Muscle of leg (tissue), 3 donors: ENCODE measurements at regions not wholly inside any gene's neighbourhood (a gene's known extent, or its start where the extent isn't known, plus 50 kb on each side); places are given as distances from the start of the nearest gene placed in this dataset.
A peak's percentile ranks its signal among the peaks of the same experiment; 100 is the strongest.

Experiments used
- DNase-seq: peaks from one replicate; pipeline ENCODE4 v3.0.0; 2013
- H3K27ac ChIP-seq: one replicate; pipeline ENCODE4 v1.5.1; 2013; ENCODE audit warnings: mild to moderate bottlenecking, low read length, control low read depth
- H3K27me3 ChIP-seq: one replicate; pipeline ENCODE4 v1.6.1; 2013; ENCODE audit warnings: low read length; ENCODE audit not compliant: control insufficient read depth, insufficient read depth
- H3K36me3 ChIP-seq: one replicate; pipeline ENCODE4 v1.6.1; 2013; ENCODE audit warnings: low read length; ENCODE audit not compliant: control insufficient read depth, insufficient read depth
- H3K4me1 ChIP-seq: one replicate; pipeline ENCODE4 v1.6.1; 2013; ENCODE audit warnings: low read length; ENCODE audit not compliant: control insufficient read depth, insufficient read depth
- H3K4me3 ChIP-seq: one replicate; pipeline ENCODE4 v1.5.1; 2013; ENCODE audit warnings: low read length, control low read depth
- H3K9me3 ChIP-seq: replicated peaks from 2 replicates; pipeline ENCODE4 v1.6.1; 2013; ENCODE audit warnings: low read depth, low read length; ENCODE audit not compliant: control insufficient read depth
- WGBS: methylation state at CpG from one replicate; pipeline ENCODE4 v1.1.5; 2013; ENCODE audit warnings: missing lambda C conversion rate; ENCODE audit not compliant: insufficient coverage; 5-methylcytosine and 5-hydroxymethylcytosine counted together

DNA sequence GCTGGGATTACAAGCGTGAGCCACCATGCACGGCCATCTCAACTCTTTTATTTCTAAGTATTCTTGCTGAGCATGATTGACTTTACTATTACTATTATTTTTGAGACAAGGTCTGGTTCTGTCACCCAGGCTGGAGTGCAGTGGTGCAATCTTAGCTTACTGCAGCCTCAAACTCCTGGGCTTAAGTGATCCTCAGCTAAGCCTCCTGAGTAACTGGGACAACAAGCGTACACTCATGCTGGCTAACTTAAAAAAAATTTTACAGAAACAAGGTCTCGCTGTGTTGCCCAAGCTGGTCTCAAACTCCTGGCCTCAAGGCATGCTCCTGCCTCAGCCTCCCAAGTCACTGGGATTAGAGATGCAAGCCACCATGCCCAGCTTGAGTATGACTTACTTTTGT is 443.7 kb downstream of the ARHGEF28 start:
- WGBS, result 100% methylated on average over 1 of the region's 4 CpGs
- Histone ChIP-seq H3K36me3 (no peaks in the 10 kb centered on the region), H3K27ac (no peak overlapping the region), H3K9me3 (no peaks in the 10 kb centered on the region), H3K27me3 (no peaks in the 10 kb centered on the region), H3K4me1 (peaks cover 7% of the 10 kb centered on the region), H3K4me3 (no peak overlapping the region)
- no peak for DNase-seq

DNA sequence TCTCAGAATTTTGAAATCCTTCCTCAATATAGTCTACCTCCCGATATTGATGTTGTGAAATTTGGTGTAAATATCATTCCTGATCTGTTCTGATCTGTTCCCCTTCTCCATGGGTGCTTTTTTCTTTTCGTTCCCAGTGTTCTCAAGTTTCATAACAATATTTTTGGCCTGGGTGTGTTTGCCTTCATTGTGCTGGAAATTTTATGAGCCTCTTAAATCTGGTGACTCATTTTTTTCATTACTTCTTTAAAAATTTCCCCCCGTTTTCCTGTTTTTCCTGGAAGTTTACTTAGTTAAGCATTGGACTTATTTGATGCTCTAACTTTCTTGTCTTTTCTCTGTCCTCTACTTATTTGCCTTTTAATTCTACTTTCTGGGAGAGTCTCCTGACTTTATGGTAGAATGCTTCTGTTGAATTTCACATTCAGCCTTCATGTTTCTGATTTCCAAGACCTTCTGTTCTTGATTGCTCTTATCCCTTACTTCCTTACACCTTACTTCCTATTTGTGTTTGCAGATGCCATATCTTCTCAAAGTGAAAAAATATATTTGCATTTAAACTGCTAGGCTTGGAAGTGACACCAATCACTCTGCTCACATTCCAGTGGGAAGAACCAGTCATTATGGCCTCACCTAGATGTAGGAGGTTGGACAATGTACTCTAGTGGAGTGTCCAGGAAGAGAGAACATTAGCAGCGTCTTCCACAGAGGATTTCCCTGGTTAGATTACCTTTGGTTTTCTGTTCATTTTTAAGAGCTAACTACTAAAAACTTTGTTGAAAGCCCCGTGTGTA is 441.9 kb downstream of the ARHGEF28 start:
- no peaks in the 10 kb centered on the region for H3K36me3 ChIP-seq
- no CpG with 5 or more reads among the region's 5 CpGs for WGBS
- H3K4me3 ChIP-seq, result no peak overlapping the region
- no peak overlapping the region for H3K27ac ChIP-seq
- no peaks in the 10 kb centered on the region for H3K9me3 ChIP-seq
- H3K27me3 ChIP-seq, result no peaks in the 10 kb centered on the region
- H3K4me1 ChIP-seq, result peaks cover 4% of the 10 kb centered on the region
- DNase-seq, result peak; percentile 57

DNA sequence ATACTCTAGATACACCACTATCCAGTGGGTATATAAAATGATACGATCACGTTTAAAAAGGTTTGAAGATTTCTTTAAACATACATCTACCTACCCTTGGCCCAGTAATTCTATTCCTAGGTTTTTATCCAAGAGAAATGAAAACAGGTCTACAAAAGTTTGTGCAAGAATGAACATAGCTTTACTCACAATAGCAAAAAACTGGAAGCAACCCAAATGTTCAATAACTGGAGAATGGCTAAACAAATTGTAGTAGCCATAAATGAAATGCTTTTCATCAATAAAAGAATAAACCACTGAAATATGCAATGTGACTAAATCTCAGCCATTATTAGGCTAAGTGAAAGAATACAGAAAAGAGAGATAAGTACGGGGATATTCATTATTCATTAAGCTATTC is 438.9 kb downstream of the ARHGEF28 start:
- no peak for DNase-seq
- Histone ChIP-seq H3K4me3 (no peak overlapping the region), H3K4me1 (peaks cover 4% of the 10 kb centered on the region), H3K36me3 (no peaks in the 10 kb centered on the region), H3K9me3 (no peaks in the 10 kb centered on the region), H3K27me3 (no peaks in the 10 kb centered on the region), H3K27ac (no peak overlapping the region)
- no CpG with 5 or more reads among the region's 3 CpGs for WGBS

DNA sequence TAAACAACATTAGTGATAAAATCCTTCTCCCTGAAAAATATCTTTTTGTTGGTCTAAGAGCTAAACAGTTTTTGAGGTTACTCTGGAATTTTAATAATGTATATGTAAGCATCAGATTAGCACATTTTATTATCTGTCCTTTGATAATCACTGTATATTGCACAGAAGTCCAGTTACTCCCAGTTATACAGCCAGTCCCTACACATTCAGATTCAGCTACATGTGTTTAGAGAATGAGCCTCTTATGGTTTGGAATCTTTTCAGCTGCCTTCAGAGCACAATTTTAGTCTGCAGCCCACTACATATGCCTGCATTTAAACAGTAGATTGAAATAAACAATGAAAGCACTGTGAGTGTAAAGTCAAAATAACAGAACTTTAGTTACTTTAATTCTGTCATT is 438.2 kb downstream of the ARHGEF28 start:
- Histone ChIP-seq H3K4me1 (peaks cover 4% of the 10 kb centered on the region), H3K27me3 (no peaks in the 10 kb centered on the region), H3K27ac (no peak overlapping the region), H3K36me3 (no peaks in the 10 kb centered on the region), H3K9me3 (no peaks in the 10 kb centered on the region), H3K4me3 (no peak overlapping the region)
- DNase-seq, result no peak

DNA sequence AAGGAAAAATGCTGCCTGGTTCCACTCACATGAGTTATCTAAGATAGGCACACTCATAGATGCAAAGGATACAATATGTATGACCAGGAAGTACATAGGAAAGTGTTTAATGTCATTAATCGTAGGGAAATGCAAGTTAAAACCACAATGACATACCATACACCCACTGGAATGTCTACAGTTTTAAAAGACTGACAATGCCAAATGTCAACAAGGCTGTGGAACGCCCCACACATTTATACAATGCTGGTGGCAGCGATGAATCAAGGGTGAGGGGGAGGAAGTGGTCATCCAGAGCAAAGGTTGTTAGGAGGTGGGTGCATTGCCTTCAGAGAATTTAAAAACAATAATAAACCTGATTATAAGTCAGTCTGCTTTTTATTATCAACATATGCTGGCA is 437.8 kb downstream of the ARHGEF28 start:
- no peak for DNase-seq
- no peak overlapping the region for H3K4me3 ChIP-seq
- no peaks in the 10 kb centered on the region for H3K9me3 ChIP-seq
- peaks cover 4% of the 10 kb centered on the region for H3K4me1 ChIP-seq
- no peaks in the 10 kb centered on the region for H3K36me3 ChIP-seq
- H3K27me3 ChIP-seq, result no peaks in the 10 kb centered on the region
- no peak overlapping the region for H3K27ac ChIP-seq
- no CpG with 5 or more reads among the region's 3 CpGs for WGBS

DNA sequence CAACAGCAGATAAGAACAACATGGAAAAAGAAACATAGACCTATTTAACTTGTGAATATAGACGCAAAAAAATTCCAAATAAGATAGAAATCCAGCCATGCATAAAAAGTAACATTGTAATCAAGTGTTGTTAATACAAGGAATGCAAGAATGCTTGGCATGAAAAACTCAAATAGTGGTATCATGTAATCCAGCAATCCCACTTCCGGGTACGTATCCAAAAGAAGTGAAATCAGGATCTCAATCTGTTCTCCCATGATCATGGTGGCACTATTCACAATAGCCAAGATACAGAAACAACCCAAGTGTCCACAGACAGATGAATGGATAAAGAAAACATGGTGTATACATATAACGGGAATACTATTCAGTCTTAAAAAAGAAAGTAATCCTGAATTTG is 437.4 kb downstream of the ARHGEF28 start:
- no peaks in the 10 kb centered on the region for H3K9me3 ChIP-seq
- no peaks in the 10 kb centered on the region for H3K27me3 ChIP-seq
- H3K27ac ChIP-seq, result no peak overlapping the region
- H3K4me1 ChIP-seq, result peaks cover 4% of the 10 kb centered on the region
- no peak overlapping the region for H3K4me3 ChIP-seq
- WGBS, result 100% methylated on average over 1 of the region's 4 CpGs
- DNase-seq, result no peak
- H3K36me3 ChIP-seq, result no peaks in the 10 kb centered on the region

DNA sequence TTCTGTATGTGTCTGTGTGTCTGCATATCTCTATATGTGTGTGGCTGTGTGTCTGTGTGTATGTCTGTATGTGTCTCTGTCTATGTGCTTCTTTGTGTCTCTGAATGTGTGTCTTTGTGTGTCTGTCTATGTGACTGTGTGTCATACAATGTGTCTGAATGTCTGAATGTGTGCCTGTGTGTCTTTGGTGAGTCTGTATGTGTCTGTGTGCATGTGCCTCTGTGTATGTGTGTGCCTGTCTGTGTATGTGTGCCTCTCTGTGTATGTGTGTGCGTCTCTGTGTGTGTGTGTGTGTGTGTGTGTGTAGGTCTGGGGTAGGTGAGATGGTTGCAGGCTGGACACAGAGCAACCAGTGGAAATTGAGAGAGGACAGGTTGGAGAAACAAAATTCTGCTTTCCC is 435.3 kb downstream of the ARHGEF28 start:
- no peak overlapping the region for H3K4me3 ChIP-seq
- H3K27me3 ChIP-seq, result no peaks in the 10 kb centered on the region
- peaks cover 5% of the 10 kb centered on the region for H3K4me1 ChIP-seq
- no peak for DNase-seq
- no peak overlapping the region for H3K27ac ChIP-seq
- no CpG with 5 or more reads among the region's 1 CpG for WGBS
- no peaks in the 10 kb centered on the region for H3K36me3 ChIP-seq
- H3K9me3 ChIP-seq, result no peaks in the 10 kb centered on the region

DNA sequence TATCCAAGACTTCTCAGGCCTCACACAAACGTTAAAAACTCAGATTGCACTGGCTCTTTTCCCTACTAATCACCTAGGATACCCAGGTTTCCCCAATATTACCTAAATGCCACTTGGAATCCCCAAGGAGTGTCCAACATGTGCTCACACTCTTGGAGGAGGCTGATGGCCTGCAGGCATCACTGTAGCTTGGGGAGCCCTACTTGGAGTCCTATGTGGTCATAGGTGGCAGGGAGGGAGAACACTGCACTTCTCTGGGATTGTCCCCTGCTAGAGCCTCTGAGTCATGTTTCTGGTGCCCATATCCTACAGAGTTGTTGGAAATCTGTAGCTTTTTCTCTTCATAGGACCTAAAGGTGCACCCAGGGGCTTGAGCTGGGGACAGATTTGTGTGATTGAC is 433.7 kb downstream of the ARHGEF28 start:
- H3K4me1 ChIP-seq, result peaks cover 14% of the 10 kb centered on the region
- no peak overlapping the region for H3K4me3 ChIP-seq
- H3K27ac ChIP-seq, result no peak overlapping the region
- no peaks in the 10 kb centered on the region for H3K36me3 ChIP-seq
- WGBS, result 0% methylated on average over 1 of the region's 1 CpG
- H3K27me3 ChIP-seq, result no peaks in the 10 kb centered on the region
- no peak for DNase-seq
- no peaks in the 10 kb centered on the region for H3K9me3 ChIP-seq

- DNase-seq, result no peak
- Histone ChIP-seq H3K4me3 (no peak overlapping the region), H3K27ac (peak overlapping the region; percentile 49)
Observed at GRCh38 chr5:74056789-74057164, 430.8 kb downstream of the ARHGEF28 start.

DNA sequence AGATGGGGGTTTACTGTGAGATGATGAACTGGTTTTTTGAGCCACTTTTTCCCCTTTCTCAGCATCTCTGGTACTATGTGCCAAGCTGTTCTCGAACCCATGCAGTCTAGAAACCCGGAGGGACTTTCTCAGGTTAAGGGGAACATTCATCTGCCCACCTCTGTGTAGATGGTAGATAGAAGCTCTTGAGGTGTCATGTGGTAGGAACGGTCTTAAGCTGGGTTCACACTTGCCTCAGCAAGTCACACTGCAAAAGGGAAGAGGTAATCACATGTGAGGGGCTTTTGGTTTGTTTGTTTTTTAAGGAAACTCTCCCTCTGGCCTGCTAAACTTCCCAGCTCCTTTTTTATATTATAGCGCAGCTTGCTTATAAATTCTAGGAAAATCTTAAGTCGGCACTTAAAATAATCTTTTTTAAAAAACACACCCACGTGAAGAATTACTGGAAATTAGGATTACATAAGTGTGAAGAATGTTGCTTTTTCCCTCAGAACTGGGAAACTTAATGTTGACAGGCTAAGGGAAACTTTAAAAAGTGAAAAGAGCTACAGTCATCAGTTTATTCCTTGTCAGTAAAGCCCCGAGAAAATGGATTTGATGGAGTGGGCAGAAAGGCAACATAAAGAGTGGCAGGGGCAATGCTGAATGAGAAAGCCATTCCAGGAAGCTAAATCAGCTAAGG is 430.3 kb downstream of the ARHGEF28 start:
- Histone ChIP-seq H3K4me1 (peaks cover 14% of the 10 kb centered on the region), H3K27me3 (no peaks in the 10 kb centered on the region), H3K4me3 (no peak overlapping the region), H3K9me3 (no peaks in the 10 kb centered on the region), H3K27ac (peak overlapping the region; percentile 49), H3K36me3 (no peaks in the 10 kb centered on the region)
- WGBS, result 69% methylated on average over 1 of the region's 7 CpGs
- DNase-seq, result peak; percentile 46

More at GRCh38 chr5:74056789-74057164, 430.8 kb downstream of the ARHGEF28 start:
- H3K4me1 ChIP-seq, result peaks cover 14% of the 10 kb centered on the region
- no peaks in the 10 kb centered on the region for H3K27me3 ChIP-seq
- no peaks in the 10 kb centered on the region for H3K36me3 ChIP-seq
- no peaks in the 10 kb centered on the region for H3K9me3 ChIP-seq
